Non-pigmented ciliary epithelial cell (primary cell): ENCODE measurements at regions not wholly inside any gene's neighbourhood (a gene's known extent, or its start where the extent isn't known, plus 50 kb on each side); places are given as distances from the start of the nearest gene placed in this dataset.
A peak's percentile ranks its signal among the peaks of the same experiment; 100 is the strongest.
"Not testable (repeated sequence)": the region's sequence is repeated elsewhere in the genome, so short reads cannot be mapped to it uniquely, and the experiment has no call there.

Experiments
- DNase-seq: peaks from one replicate; pipeline ENCODE4 v3.0.0-alpha.2; 2010; ENCODE audit warnings: low read depth

- no peak for DNase-seq
Observed at GRCh38 chr13:67554746-67555452, 324.8 kb upstream of the PCDH9 start.

- DNase-seq, result no peak
Observed at GRCh38 chr13:67554286-67554685, 324.1 kb upstream of the PCDH9 start.

DNA sequence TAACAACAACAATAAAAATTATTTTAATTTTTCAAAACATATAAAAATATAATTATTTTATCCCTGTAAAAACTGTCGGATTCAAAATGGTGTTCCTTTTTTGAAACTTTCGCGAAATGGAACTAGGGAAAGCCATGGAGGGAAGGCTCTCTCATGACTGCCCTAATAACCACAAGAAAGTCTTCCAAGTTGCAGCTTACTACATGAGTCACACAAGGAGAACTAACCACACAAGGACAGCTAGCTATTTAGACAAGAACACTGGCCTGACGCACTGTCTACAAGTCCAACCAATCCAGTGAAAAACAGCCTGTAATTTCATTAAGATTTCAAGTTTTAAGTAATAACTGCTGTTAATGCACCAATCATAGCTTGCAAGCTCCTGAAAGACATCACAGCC is 319.2 kb upstream of the PCDH9 start:
- DNase-seq, result peak; percentile 92

- no peak for DNase-seq
Observed at GRCh38 chr13:67538906-67539305, 308.8 kb upstream of the PCDH9 start.

- no peak for DNase-seq
Observed at GRCh38 chr13:67520886-67521285, 290.8 kb upstream of the PCDH9 start.

GRCh38 chr13:67519356-67519755 is 289.2 kb upstream of the PCDH9 start:
- no peak for DNase-seq

DNA sequence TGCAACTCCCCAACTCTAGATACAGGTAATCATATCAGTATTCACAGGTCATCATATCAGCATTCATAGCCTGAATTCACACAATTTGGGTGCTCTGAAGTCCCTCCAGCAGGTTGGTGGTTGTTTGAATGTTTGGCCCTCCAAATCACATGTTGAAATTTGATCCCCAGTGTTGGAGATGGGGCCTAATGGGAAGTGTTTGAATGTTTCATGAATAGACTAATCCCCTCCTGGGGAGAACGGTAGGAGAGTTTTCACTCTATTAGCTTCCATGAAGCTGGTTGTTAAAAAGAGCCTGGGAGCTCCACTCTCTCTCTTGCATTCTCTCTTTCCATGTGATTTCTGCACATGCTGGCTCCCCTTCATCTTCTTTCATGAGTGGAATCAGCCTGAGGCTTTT is 288.6 kb upstream of the PCDH9 start:
- no peak for DNase-seq

DNA sequence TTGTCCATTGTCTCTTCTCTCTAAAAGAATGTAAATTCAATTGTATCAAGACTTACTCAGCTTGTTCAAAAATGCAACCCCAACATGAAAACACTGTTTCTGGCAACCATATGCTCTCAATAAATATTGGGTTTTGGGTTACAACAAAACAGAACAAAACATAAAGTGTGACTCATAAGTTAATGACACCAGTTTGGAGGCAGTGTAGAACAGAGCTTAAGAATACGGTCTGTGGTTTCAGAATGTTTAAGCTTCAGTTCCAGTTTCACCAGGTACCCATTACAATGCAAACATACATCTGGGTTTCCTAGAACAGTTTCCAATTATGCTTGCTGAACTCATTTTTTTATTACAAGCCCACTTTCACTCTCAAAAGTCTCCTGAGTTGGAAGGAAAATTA is 285.8 kb upstream of the PCDH9 start:
- DNase-seq, result no peak

- DNase-seq, result no peak
Observed at GRCh38 chr13:67509018-67509417, 278.9 kb upstream of the PCDH9 start.

- not testable (repeated sequence) for DNase-seq
Observed at GRCh38 chr13:67508275-67508674, 278.1 kb upstream of the PCDH9 start.

DNA sequence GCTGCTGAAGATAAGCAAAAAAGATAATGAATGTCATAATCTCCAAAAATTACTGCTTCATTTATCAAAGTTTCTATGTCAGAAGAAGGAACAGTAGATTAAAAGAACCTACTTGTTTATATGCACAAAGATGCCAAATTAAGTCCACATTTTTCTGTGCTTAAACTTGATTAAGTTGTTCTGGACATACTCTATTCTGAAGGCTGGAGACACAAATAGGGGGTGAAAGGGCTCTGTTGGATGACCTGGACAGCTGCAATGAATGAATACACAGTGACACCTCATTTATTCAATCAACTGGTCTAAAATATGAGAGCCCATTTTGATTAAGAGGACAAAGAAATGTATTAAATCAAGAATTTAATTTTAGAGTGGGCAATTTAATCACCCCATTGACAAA is 276.3 kb upstream of the PCDH9 start:
- no peak for DNase-seq

- no peak for DNase-seq
Observed at GRCh38 chr13:67505376-67505775, 275.2 kb upstream of the PCDH9 start.

GRCh38 chr13:67498948-67499347 is 268.8 kb upstream of the PCDH9 start:
- DNase-seq, result no peak

DNA sequence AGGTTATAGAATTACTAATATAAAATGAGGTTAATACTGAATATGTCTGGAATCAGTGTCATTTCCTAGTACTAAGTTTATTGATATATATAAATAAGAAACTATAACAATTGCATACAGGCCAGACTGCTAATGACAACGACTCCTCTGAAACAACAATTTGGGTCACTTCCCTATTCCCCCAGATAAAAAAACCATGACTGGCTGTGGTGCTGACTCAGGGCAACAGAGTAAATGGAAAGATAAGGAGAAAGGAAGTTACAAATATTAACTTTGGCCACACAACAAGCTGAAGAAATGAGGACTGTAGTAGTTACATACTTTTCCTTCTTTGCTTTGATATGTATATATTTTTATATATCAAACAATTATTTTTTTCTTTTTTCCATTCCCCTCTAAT is 263.7 kb upstream of the PCDH9 start:
- DNase-seq, result peak; percentile 2

DNA sequence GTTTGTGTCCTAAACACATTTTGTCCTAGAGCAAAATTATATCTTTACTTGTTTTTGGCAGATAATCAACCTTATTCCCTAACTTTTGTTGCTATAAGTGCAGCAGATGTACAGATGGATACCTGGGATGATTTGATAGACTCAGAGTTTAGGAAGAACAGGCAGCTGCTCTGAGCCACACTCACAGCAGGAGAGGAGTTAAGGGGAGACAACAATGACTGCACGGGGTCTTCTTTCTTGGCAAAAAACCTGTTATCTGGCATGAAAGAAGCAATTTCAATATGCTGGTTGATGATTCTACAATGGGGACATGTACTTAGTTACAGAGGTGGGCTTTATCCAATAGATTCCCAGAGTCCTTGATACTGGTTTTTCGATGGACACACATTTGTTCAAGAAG is 258.9 kb upstream of the PCDH9 start:
- DNase-seq, result no peak

- DNase-seq, result no peak
Observed at GRCh38 chr13:67481445-67481844, 251.3 kb upstream of the PCDH9 start.

- DNase-seq, result no peak
Observed at GRCh38 chr13:67474115-67474514, 244.0 kb upstream of the PCDH9 start.

- DNase-seq, result no peak
Observed at GRCh38 chr13:67469623-67470022, 239.5 kb upstream of the PCDH9 start.

DNA sequence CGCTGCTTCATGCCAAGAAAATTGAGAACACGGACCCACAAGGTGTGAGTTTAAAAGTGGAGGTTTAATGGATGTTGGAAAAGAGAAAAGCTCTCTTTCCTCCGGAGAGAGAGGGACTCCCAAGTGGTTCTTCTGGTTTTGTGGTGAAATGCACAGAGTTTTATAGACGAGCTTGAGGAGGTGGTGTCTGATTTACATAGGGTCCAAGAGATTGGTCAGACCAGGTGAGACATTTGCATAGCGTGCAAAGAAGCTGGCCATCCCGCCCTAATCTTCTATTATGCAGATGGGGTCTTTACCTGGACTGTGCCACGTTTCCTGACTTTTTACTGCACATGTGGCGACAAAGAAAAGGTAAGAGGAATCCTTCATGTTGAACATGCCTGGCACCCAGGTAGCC is 236.4 kb upstream of the PCDH9 start:
- DNase-seq, result no peak

- no peak for DNase-seq
Observed at GRCh38 chr13:67464154-67464553, 234.0 kb upstream of the PCDH9 start.

DNA sequence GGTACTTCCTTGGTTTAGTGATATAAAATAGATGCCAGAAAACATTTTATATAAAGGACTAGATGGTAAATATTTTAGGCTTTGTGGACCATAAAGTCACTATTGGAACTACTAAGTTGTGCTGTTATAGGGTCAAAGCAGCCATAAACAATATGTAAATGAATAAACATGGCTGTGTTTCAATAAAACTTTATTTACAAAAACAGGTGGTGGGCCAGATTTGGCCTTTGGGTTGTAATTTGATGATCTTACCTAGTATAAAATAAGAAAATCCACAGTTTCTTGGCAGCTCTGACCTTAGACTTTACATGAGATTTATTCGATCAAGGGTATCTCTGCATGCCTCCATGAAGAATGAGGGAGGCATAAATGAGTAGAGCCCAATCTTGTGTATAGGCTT is 232.0 kb upstream of the PCDH9 start:
- no peak for DNase-seq

DNA sequence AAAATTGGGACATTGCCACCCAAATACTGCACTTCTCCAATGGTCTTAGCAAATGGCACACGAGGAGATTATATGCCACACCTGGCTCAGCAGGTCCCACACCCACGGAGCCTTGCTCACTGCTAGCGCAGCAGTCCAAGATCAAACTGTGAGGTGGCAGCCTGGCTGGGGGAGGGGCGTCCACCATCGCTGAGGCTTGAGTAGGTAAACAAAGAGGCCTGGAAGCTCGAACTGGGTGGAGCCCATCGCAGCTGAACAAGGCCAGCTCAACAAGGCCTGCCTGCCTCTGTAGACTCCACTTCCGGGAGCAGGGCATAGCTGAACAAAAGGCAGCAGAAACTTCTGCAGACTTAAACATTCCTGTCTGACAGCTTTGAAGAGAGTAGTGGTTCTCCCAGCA is 222.4 kb upstream of the PCDH9 start:
- not testable (repeated sequence) for DNase-seq

DNA sequence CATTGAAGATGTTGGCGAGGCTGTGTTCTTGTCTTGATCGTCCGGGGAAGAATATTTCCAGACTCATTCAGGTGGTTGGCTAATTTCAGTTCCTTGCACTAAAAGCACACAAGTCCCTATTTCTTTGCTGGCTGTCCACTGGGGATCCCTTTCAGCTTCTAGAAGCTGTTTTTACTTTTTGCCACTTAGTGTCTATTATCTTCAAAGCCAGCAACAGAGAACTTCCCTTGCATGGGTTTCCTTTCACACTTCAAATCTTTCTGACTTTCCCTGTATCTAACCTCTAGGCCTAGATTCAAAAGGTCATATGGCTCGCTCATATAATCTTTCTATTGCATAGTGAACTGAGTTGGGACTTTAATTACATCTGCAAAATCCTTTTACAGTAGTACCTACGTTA is 215.3 kb upstream of the PCDH9 start:
- no peak for DNase-seq

- no peak for DNase-seq
Observed at GRCh38 chr13:67443923-67444322, 213.8 kb upstream of the PCDH9 start.
